ENCODE measurements at regions not wholly inside any gene's neighbourhood (a gene's known extent, or its start where the extent isn't known, plus 50 kb on each side); places are given as distances from the start of the nearest gene placed in this dataset.
A peak's percentile ranks its signal among the peaks of the same experiment; 100 is the strongest.

GRCh38 chr10:21364196-21365114 lies 161.0 kb downstream of the SKIDA1 start:
- H3K9me3 ChIP-seq (ENCODE audit: control insufficient read depth, insufficient read depth, low read length), result no peaks in the 10 kb centered on the region
- ChIA-PET CTCF (interaction anchor here (1.0 kb wide), 1 partner anchor 85 kb away, joined by 5 read pairs; no protein-coding TSS in a partner anchor), POLR2A (interaction anchor here (0.6 to 1.1 kb wide), 3 partner anchors 8 to 85 kb away, joined by 3 to 15 read pairs (median 5); no protein-coding TSS in a partner anchor)
- H3K27ac ChIP-seq (ENCODE audit: low read depth, low read length), result peak overlapping the region; percentile 73
- no peak overlapping the region for H3K4me3 ChIP-seq (ENCODE audit: low read depth, low read length)
- H3K27me3 ChIP-seq (ENCODE audit: control insufficient read depth, insufficient read depth, low read length), result no peaks in the 10 kb centered on the region
- TF ChIP-seq CTCF (IDR thresholded peaks at IDR 0.05; ENCODE audit: low read depth, low read length), result no peak
- peak; percentile 11 for DNase-seq (ENCODE audit: low read depth, low spot score)

- no peaks in the 10 kb centered on the region for H3K27me3 ChIP-seq (ENCODE audit: control insufficient read depth, insufficient read depth, low read length)
- no peaks in the 10 kb centered on the region for H3K9me3 ChIP-seq (ENCODE audit: control insufficient read depth, insufficient read depth, low read length)
- ChIA-PET CTCF (interaction anchor here (1.0 to 1.2 kb wide), 2 partner anchors 84 to 93 kb away, joined by 3 to 5 read pairs; no protein-coding TSS in a partner anchor), POLR2A (interaction anchor here (0.6 to 1.1 kb wide), 2 partner anchors 9 to 84 kb away, joined by 3 to 5 read pairs; no protein-coding TSS in a partner anchor)
- H3K27ac ChIP-seq (ENCODE audit: low read depth, low read length), result no peak overlapping the region
- no peak overlapping the region for H3K4me3 ChIP-seq (ENCODE audit: low read depth, low read length)
- DNase-seq (ENCODE audit: low read depth, low spot score), result no peak
- no peak for TF ChIP-seq CTCF (IDR thresholded peaks at IDR 0.05; ENCODE audit: low read depth, low read length)
Measured at GRCh38 chr10:21363731-21364104, 161.8 kb downstream of the SKIDA1 start.

DNA sequence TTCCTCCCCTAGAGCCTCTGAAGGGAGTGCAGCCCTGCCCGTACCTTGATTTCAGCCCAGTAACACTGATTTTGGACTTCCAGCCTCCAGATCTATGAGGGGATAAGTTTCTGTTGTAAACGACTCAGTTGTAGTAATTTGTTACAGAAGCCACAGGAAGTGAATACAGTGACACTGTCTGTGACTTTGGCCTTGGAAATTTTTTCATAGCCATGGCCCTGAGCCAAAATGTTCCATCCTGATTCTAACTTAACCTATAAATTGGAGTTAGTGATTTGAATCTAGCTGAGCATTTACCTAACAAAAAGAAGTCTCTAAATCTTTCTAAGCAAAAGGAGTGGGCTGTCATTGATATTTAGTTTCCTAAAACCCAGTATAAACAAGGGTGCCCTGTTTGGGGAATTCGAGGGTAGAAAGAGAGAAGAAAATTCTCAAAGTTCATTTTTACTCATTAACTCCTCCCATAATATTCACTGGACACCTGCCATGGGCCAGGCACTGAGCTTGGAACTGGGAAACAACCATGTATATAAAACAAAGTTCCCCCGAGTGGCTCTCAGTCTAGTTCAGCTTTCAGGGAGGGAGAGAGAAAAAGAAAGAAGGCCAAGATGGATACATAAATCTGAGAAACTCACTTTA lies 162.3 kb downstream of the SKIDA1 start:
- ChIA-PET POLR2A (no interaction called here), CTCF (interaction anchor here (1.0 to 1.2 kb wide), 2 partner anchors 84 to 93 kb away, joined by 3 to 5 read pairs; no protein-coding TSS in a partner anchor)
- no peaks in the 10 kb centered on the region for H3K27me3 ChIP-seq (ENCODE audit: control insufficient read depth, insufficient read depth, low read length)
- TF ChIP-seq CTCF (IDR thresholded peaks at IDR 0.05; ENCODE audit: low read depth, low read length), result no peak
- no peak overlapping the region for H3K27ac ChIP-seq (ENCODE audit: low read depth, low read length)
- no peaks in the 10 kb centered on the region for H3K9me3 ChIP-seq (ENCODE audit: control insufficient read depth, insufficient read depth, low read length)
- DNase-seq (ENCODE audit: low read depth, low spot score), result no peak
- no peak overlapping the region for H3K4me3 ChIP-seq (ENCODE audit: low read depth, low read length)

- CTCF ChIA-PET, result no interaction called here
- POLR2A ChIA-PET, result no interaction called here
- H3K27me3 ChIP-seq (ENCODE audit: control insufficient read depth, insufficient read depth, low read length), result no peaks in the 10 kb centered on the region
Measured at GRCh38 chr10:21359202-21359601, 166.3 kb downstream of the SKIDA1 start.

More at GRCh38 chr10:21359202-21359601, 166.3 kb downstream of the SKIDA1 start:
- DNase-seq (ENCODE audit: low read depth, low spot score), result no peak
- no peak overlapping the region for H3K27ac ChIP-seq (ENCODE audit: low read depth, low read length)
- H3K4me3 ChIP-seq (ENCODE audit: low read depth, low read length), result no peak overlapping the region
- H3K9me3 ChIP-seq (ENCODE audit: control insufficient read depth, insufficient read depth, low read length), result no peaks in the 10 kb centered on the region
- TF ChIP-seq CTCF (IDR thresholded peaks at IDR 0.05; ENCODE audit: low read depth, low read length), result no peak

Data from AG04450 (cell line).